ENCODE measurements at regions not wholly inside any gene's neighbourhood (a gene's known extent, or its start where the extent isn't known, plus 50 kb on each side); places are given as distances from the start of the nearest gene placed in this dataset.

DNA sequence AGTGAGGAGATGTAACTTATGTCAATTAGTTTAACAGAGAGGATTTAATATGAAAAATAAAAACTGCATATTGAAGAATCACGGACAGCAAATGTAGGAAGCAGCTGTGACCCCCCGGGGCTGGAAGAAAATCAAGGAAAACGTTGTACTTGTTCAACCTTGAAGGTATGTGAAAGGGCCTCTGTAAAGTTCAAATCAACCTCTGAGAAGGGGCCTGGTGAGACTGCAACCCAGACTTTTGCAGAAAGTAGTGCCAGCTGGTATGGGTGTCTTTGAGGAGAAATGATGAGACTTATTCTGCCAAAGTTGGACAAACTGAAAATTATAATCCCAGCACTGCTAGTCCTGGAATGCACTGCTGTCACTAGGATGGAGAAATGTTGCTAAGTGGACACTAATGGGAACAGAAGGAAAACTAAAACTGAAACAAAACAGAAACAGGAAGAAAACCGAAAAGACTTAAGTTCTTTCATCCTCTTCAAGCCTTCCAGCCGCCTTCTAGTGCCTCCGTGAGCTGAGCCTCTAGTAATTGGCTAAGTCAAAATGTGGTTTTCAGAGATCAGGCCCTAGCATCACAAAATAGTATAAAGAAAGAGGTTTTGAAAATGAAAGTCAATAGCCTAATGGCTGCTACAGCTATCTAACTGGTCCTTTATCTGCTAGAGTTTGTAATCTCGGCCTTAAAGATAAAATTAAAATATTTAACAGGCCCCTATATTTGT is 253.7 kb upstream of the SORCS1 start:
- no TSS peak for BruUV-seq (replicated peaks)
- Histone ChIP-seq H3K27ac (ENCODE audit: low read depth, low read length, poor library complexity, severe bottlenecking) (no peak overlapping the region), H3K79me2 (ENCODE audit: insufficient read depth, low read depth, low read length) (no peaks in the 10 kb centered on the region), H3K9me2 (ENCODE audit: insufficient read depth, low read length) (no peaks in the 10 kb centered on the region), H4K20me1 (ENCODE audit: insufficient read depth, low read length) (no peaks in the 10 kb centered on the region), H3K9me3 (ENCODE audit: low read length) (no peaks in the 10 kb centered on the region), H3K4me1 (ENCODE audit: insufficient read depth, low read length, poor library complexity, severe bottlenecking) (no peaks in the 10 kb centered on the region), H3K36me3 (ENCODE audit: insufficient read depth, low read length) (no peaks in the 10 kb centered on the region), H3K4me3 (ENCODE audit: low read depth, low read length, poor library complexity, severe bottlenecking) (no peak overlapping the region), H3K4me2 (ENCODE audit: low read length) (no peak overlapping the region), H2AFZ (ENCODE audit: low read length) (no peak overlapping the region)
- no peak for DNase-seq (ENCODE audit: low spot score)
- ChIA-PET POLR2A (interaction anchor here (1.6 kb wide), 1 partner anchor 9 kb away, joined by 4 read pairs; no protein-coding TSS in a partner anchor), CTCF (ENCODE audit: unreplicated experiment) (no interaction called here)
- TF ChIP-seq, protein P1, sequence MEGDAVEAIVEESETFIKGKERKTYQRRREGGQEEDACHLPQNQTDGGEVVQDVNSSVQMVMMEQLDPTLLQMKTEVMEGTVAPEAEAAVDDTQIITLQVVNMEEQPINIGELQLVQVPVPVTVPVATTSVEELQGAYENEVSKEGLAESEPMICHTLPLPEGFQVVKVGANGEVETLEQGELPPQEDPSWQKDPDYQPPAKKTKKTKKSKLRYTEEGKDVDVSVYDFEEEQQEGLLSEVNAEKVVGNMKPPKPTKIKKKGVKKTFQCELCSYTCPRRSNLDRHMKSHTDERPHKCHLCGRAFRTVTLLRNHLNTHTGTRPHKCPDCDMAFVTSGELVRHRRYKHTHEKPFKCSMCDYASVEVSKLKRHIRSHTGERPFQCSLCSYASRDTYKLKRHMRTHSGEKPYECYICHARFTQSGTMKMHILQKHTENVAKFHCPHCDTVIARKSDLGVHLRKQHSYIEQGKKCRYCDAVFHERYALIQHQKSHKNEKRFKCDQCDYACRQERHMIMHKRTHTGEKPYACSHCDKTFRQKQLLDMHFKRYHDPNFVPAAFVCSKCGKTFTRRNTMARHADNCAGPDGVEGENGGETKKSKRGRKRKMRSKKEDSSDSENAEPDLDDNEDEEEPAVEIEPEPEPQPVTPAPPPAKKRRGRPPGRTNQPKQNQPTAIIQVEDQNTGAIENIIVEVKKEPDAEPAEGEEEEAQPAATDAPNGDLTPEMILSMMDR (conservative IDR thresholded peaks at IDR 0.05; ENCODE audit: low read length), result no peak
- no peak for TF ChIP-seq EZH2phosphoT487 (IDR thresholded peaks at IDR 0.05; ENCODE audit: borderline replicate concordance, low read depth, low read length)
- intact Hi-C loops (cut with micrococcal nuclease; ENCODE audit: unreplicated experiment), result no loop called here

DNA sequence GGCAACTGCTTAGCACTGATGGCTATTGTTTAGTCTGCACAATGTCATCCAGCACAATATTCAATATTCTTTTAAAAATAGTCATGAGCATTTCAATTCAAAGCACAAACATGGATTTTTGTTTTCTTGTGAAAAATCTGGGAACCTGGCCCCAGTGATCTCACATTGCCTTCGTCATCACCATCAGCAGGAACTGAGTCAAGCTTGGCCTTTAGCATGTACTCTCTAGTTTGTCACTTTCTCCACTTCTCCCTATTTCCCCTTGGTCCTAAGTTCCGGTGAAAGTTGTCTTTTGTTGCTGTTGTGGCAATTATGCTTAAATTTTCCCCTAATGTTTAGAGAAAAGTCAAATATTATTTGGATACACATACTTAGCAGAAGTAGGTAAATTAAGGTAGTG is 252.9 kb upstream of the SORCS1 start:
- ChIA-PET CTCF (ENCODE audit: unreplicated experiment) (no interaction called here), POLR2A (no interaction called here)
- Histone ChIP-seq H3K27ac (ENCODE audit: low read depth, low read length, poor library complexity, severe bottlenecking) (no peak overlapping the region), H3K36me3 (ENCODE audit: insufficient read depth, low read length) (no peaks in the 10 kb centered on the region), H4K20me1 (ENCODE audit: insufficient read depth, low read length) (no peaks in the 10 kb centered on the region), H3K79me2 (ENCODE audit: insufficient read depth, low read depth, low read length) (no peaks in the 10 kb centered on the region), H3K4me2 (ENCODE audit: low read length) (no peak overlapping the region), H2AFZ (ENCODE audit: low read length) (no peak overlapping the region), H3K4me3 (ENCODE audit: low read depth, low read length, poor library complexity, severe bottlenecking) (no peak overlapping the region), H3K9me3 (ENCODE audit: low read length) (no peaks in the 10 kb centered on the region), H3K9me2 (ENCODE audit: insufficient read depth, low read length) (no peaks in the 10 kb centered on the region), H3K4me1 (ENCODE audit: insufficient read depth, low read length, poor library complexity, severe bottlenecking) (no peaks in the 10 kb centered on the region)
- TF ChIP-seq, protein P1 (conservative IDR thresholded peaks at IDR 0.05; ENCODE audit: low read length), result no peak
- TF ChIP-seq EZH2phosphoT487 (IDR thresholded peaks at IDR 0.05; ENCODE audit: borderline replicate concordance, low read depth, low read length), result no peak
- no peak for DNase-seq (ENCODE audit: low spot score)
- no TSS peak for BruUV-seq (replicated peaks)
- intact Hi-C loops (cut with micrococcal nuclease; ENCODE audit: unreplicated experiment), result no loop called here

DNA sequence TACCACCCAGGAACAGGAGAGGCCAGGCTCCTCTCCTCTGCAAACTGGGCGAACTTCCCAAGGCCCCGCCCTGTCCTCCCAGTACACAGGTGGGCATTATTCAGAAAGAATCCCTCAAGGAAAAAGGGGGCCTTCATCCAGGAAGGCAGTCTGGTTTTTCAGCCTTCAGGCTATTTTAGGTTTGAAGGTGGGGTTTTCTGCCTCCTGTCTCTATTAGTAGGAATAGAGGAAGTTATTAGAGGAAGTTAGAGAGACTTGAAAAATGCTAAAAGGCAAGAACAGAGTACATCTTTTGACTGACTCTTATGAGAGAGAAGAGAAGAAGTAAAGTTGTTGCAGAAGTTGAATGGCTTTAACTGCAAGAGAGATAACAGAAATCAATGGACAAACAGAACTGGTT is 250.9 kb upstream of the SORCS1 start:
- Histone ChIP-seq H3K4me3 (ENCODE audit: low read depth, low read length, poor library complexity, severe bottlenecking) (no peak overlapping the region), H3K4me1 (ENCODE audit: insufficient read depth, low read length, poor library complexity, severe bottlenecking) (no peaks in the 10 kb centered on the region), H3K79me2 (ENCODE audit: insufficient read depth, low read depth, low read length) (no peaks in the 10 kb centered on the region), H3K27ac (ENCODE audit: low read depth, low read length, poor library complexity, severe bottlenecking) (no peak overlapping the region), H3K9me3 (ENCODE audit: low read length) (no peaks in the 10 kb centered on the region), H3K9me2 (ENCODE audit: insufficient read depth, low read length) (no peaks in the 10 kb centered on the region), H3K4me2 (ENCODE audit: low read length) (no peak overlapping the region), H4K20me1 (ENCODE audit: insufficient read depth, low read length) (no peaks in the 10 kb centered on the region), H3K36me3 (ENCODE audit: insufficient read depth, low read length) (no peaks in the 10 kb centered on the region), H2AFZ (ENCODE audit: low read length) (no peak overlapping the region)
- intact Hi-C loops (cut with micrococcal nuclease; ENCODE audit: unreplicated experiment), result no loop called here
- BruUV-seq (replicated peaks), result no TSS peak
- DNase-seq (ENCODE audit: low spot score), result no peak
- POLR2A ChIA-PET, result no interaction called here
- TF ChIP-seq, protein P1 (conservative IDR thresholded peaks at IDR 0.05; ENCODE audit: low read length), result no peak
- no peak for TF ChIP-seq EZH2phosphoT487 (IDR thresholded peaks at IDR 0.05; ENCODE audit: borderline replicate concordance, low read depth, low read length)
- CTCF ChIA-PET (ENCODE audit: unreplicated experiment), result no interaction called here

Measured in OCI-LY7 (cell line).